Epithelial cell of proximal tubule (primary cell): ENCODE measurements at regions not wholly inside any gene's neighbourhood (a gene's known extent, or its start where the extent isn't known, plus 50 kb on each side); places are given as distances from the start of the nearest gene placed in this dataset.

Source experiments
- DNase-seq: peaks from one replicate; pipeline ENCODE4 v3.0.0-alpha.2; 2011; ENCODE audit warnings: low read depth
- H3K4me3 ChIP-seq: 2 replicates; pipeline ENCODE4 v1.5.1; 2011; ENCODE audit warnings: low read depth, mild to moderate bottlenecking, low read length
- CTCF ChIP-seq: conservative IDR thresholded peaks from 2 replicates; pipeline ENCODE4 v1.5.1; 2012; ENCODE audit warnings: low read depth, mild to moderate bottlenecking, low read length

GRCh38 chr2:122237450-122237849 is 482.0 kb downstream of the TSN start:
- TF ChIP-seq CTCF: no peak
- no peak for DNase-seq
- H3K4me3 ChIP-seq: no peak overlapping the region

GRCh38 chr2:122238006-122238559 is 482.6 kb downstream of the TSN start:
- H3K4me3 ChIP-seq: no peak overlapping the region
- no peak for DNase-seq
- TF ChIP-seq CTCF: no peak

- no peak for DNase-seq
- TF ChIP-seq CTCF: peak; percentile 19
- H3K4me3 ChIP-seq: no peak overlapping the region
Measured at GRCh38 chr2:122239440-122239839, 484.0 kb downstream of the TSN start.

GRCh38 chr2:122244598-122245229 is 489.3 kb downstream of the TSN start:
- H3K4me3 ChIP-seq: no peak overlapping the region
- no peak for TF ChIP-seq CTCF
- no peak for DNase-seq

GRCh38 chr2:122249673-122250072 is 494.2 kb downstream of the TSN start:
- DNase-seq: no peak
- no peak for TF ChIP-seq CTCF
- H3K4me3 ChIP-seq: no peak overlapping the region

- no peak for DNase-seq
Measured at GRCh38 chr2:122251158-122251557, 495.7 kb downstream of the TSN start.

More at GRCh38 chr2:122251158-122251557, 495.7 kb downstream of the TSN start:
- no peak for TF ChIP-seq CTCF
- H3K4me3 ChIP-seq: no peak overlapping the region
